GM12878 (cell line): ENCODE measurements at regions not wholly inside any gene's neighbourhood (a gene's known extent, or its start where the extent isn't known, plus 50 kb on each side); places are given as distances from the start of the nearest gene placed in this dataset.

Experiments used
- CTCF ChIP-seq, 3 experiments: IDR thresholded peaks in 2 of 3; conservative IDR thresholded peaks in 1 of 3; 2 replicates each; pipeline ENCODE4 v1.5.1; 2011; ENCODE audit warnings: low read depth in 3 of 3, low read length in 3 of 3, mild to moderate bottlenecking in 3 of 3, control low read depth in 2 of 3, moderate library complexity in 2 of 3, inconsistent platforms in 1 of 3, mixed read lengths in 1 of 3; ENCODE audit not compliant: control insufficient read depth in 2 of 3, insufficient read depth in 1 of 3; ENCODE audit errors: extremely low read depth in 1 of 3
- EGR1 ChIP-seq, 2 experiments: IDR thresholded peaks; 1 replicate in 1 of 2; 2 replicates in 1 of 2; pipeline ENCODE4 v1.6.1; 2011 to 2012; ENCODE audit warnings: low read depth in 2 of 2, low read length in 2 of 2, borderline replicate concordance in 1 of 2, mild to moderate bottlenecking in 1 of 2, moderate library complexity in 1 of 2
- FOS ChIP-seq: IDR thresholded peaks from 3 replicates; pipeline ENCODE4 v1.6.1; 2011; ENCODE audit warnings: borderline replicate concordance; ENCODE audit not compliant: insufficient read length; ENCODE audit errors: extremely low read depth
- HCFC1 ChIP-seq: fragments of 150-350 bp; IDR thresholded peaks from 2 replicates; pipeline ENCODE4 v1.6.1; 2014; ENCODE audit warnings: low read length
- IRF4 ChIP-seq: IDR thresholded peaks from 2 replicates; pipeline ENCODE4 v1.6.1; 2011; ENCODE audit warnings: low read depth, low read length
- MLLT1 ChIP-seq: fragments of 450-650 bp; IDR thresholded peaks from 2 replicates; pipeline ENCODE4 v1.6.1; 2016; ENCODE audit warnings: mild to moderate bottlenecking
- TAF1 ChIP-seq: IDR thresholded peaks from 2 replicates; pipeline ENCODE4 v1.6.1; 2011; ENCODE audit warnings: mild to moderate bottlenecking, low read depth, low read length, borderline replicate concordance

GRCh38 chr4:116427666-116428065 is 657.7 kb downstream of the TRAM1L1 start:
- TF ChIP-seq MLLT1 = no peak
- TF ChIP-seq TAF1 = no peak
- TF ChIP-seq FOS = no peak
- no peak for TF ChIP-seq HCFC1
- TF ChIP-seq EGR1 (IDR thresholded peaks at IDR 0.05; ENCODE audit: borderline replicate concordance in 1 of 2, low read depth in 2 of 2, low read length in 2 of 2) = no peak
- TF ChIP-seq IRF4 = no peak
- TF ChIP-seq CTCF (IDR thresholded peaks at IDR 0.05 in 2 of 3, conservative IDR thresholded peaks at IDR 0.05 in 1 of 3; ENCODE audit: control insufficient read depth in 2 of 3, extremely low read depth in 1 of 3, insufficient read depth in 1 of 3, low read depth in 3 of 3, low read length in 3 of 3) = no peak
